ENCODE measurements at regions not wholly inside any gene's neighbourhood (a gene's known extent, or its start where the extent isn't known, plus 50 kb on each side); places are given as distances from the start of the nearest gene placed in this dataset.

- TF ChIP-seq POLR2A (IDR thresholded peaks at IDR 0.05) (no peak), CTCF (IDR thresholded peaks at IDR 0.05) (no peak)
Observed at GRCh38 chr12:19799216-19799615, 359.9 kb downstream of the AEBP2 start.
